Mesenchymal stem cell (in vitro differentiated cells and primary cell): ENCODE measurements at regions not wholly inside any gene's neighbourhood (a gene's known extent, or its start where the extent isn't known, plus 50 kb on each side); places are given as distances from the start of the nearest gene placed in this dataset.
A peak's percentile ranks its signal among the peaks of the same experiment; 100 is the strongest.

Experiments used
- DNase-seq: peaks from one replicate; pipeline ENCODE4 v3.0.0-alpha.2; 2013
- H2AFZ ChIP-seq: one replicate; pipeline ENCODE4 v1.6.1; 2013; ENCODE audit warnings: low read depth, mild to moderate bottlenecking, control low read depth, inconsistent platforms, low read length, moderate library complexity
- H2AK5ac ChIP-seq: 2 replicates; pipeline ENCODE4 v1.6.1; 2013; ENCODE audit warnings: low read length, moderate library complexity, mild to moderate bottlenecking, inconsistent platforms; ENCODE audit not compliant: severe bottlenecking
- H2BK120ac ChIP-seq: one replicate; pipeline ENCODE4 v1.6.1; 2013; ENCODE audit warnings: low read depth, mild to moderate bottlenecking, inconsistent platforms, low read length, moderate library complexity
- H2BK12ac ChIP-seq, 2 experiments: one replicate each; pipeline ENCODE4 v1.6.1; 2013; ENCODE audit warnings: inconsistent platforms in 2 of 2, low read length in 2 of 2, mild to moderate bottlenecking in 2 of 2, moderate library complexity in 2 of 2, control low read depth in 1 of 2
- H2BK15ac ChIP-seq: one replicate; pipeline ENCODE4 v1.6.1; 2013; ENCODE audit warnings: mild to moderate bottlenecking, low read depth, inconsistent platforms; ENCODE audit not compliant: poor library complexity, severe bottlenecking
- H2BK5ac ChIP-seq: 2 replicates; pipeline ENCODE4 v1.6.1; 2013; ENCODE audit warnings: low read depth, mild to moderate bottlenecking, low read length, control low read depth, inconsistent platforms; ENCODE audit not compliant: poor library complexity, severe bottlenecking
- H3K14ac ChIP-seq, 2 experiments: one replicate each; pipeline ENCODE4 v1.6.1; 2013; ENCODE audit warnings: inconsistent platforms in 2 of 2, low read length in 2 of 2, control low read depth in 1 of 2, mild to moderate bottlenecking in 1 of 2, moderate library complexity in 1 of 2
- H3K18ac ChIP-seq, 2 experiments: one replicate each; pipeline ENCODE4 v1.6.1; 2013; ENCODE audit warnings: inconsistent platforms in 2 of 2, low read length in 2 of 2, control low read depth in 1 of 2, low read depth in 1 of 2, mild to moderate bottlenecking in 1 of 2
- H3K23ac ChIP-seq, 2 experiments: one replicate each; pipeline ENCODE4 v1.6.1; 2013; ENCODE audit warnings: inconsistent platforms in 2 of 2, low read length in 2 of 2, mild to moderate bottlenecking in 2 of 2, moderate library complexity in 2 of 2, control low read depth in 1 of 2
- H3K27ac ChIP-seq: 2 replicates; pipeline ENCODE4 v1.5.1; 2013; ENCODE audit warnings: mild to moderate bottlenecking, moderate library complexity, low read length, control low read depth, inconsistent platforms; ENCODE audit not compliant: poor library complexity, severe bottlenecking
- H3K27me3 ChIP-seq, 2 experiments: 2 replicates each; pipeline versions ENCODE4 v1.6.1 to v1.7.0; 2013; ENCODE audit warnings: low read length in 2 of 2, mild to moderate bottlenecking in 2 of 2, moderate library complexity in 2 of 2, control low read depth in 1 of 2, inconsistent platforms in 1 of 2; ENCODE audit not compliant: control insufficient read depth in 1 of 2, insufficient read depth in 1 of 2
- H3K36me3 ChIP-seq, 2 experiments: 2 replicates each; pipeline versions ENCODE4 v1.6.1 to v1.7.0; 2013; ENCODE audit warnings: low read length in 2 of 2, control low read depth in 1 of 2, inconsistent platforms in 1 of 2, low read depth in 1 of 2, mild to moderate bottlenecking in 1 of 2; ENCODE audit not compliant: insufficient read depth in 2 of 2, control insufficient read depth in 1 of 2
- H3K4ac ChIP-seq, 2 experiments: one replicate each; pipeline ENCODE4 v1.6.1; 2013; ENCODE audit warnings: inconsistent platforms in 2 of 2, low read length in 2 of 2, mild to moderate bottlenecking in 2 of 2, moderate library complexity in 2 of 2, control low read depth in 1 of 2, low read depth in 1 of 2
- H3K4me1 ChIP-seq: 2 replicates; pipeline ENCODE4 v1.6.1; 2013; ENCODE audit warnings: low read depth, low read length, control low read depth; ENCODE audit not compliant: control insufficient read depth, insufficient read depth
- H3K4me2 ChIP-seq: 2 replicates; pipeline ENCODE4 v1.6.1; 2013; ENCODE audit warnings: low read length, mild to moderate bottlenecking, inconsistent platforms; ENCODE audit not compliant: poor library complexity, severe bottlenecking
- H3K4me3 ChIP-seq, 2 experiments: 2 replicates each; pipeline versions ENCODE4 v1.5.1 to v1.7.0; 2013; ENCODE audit warnings: low read length in 2 of 2, mild to moderate bottlenecking in 2 of 2, control low read depth in 1 of 2, low read depth in 1 of 2; ENCODE audit not compliant: insufficient read depth in 1 of 2
- H3K79me1 ChIP-seq: replicated peaks from 2 replicates; pipeline ENCODE4 v1.6.1; 2013; ENCODE audit warnings: mild to moderate bottlenecking, control low read depth, low read length, inconsistent platforms; ENCODE audit not compliant: poor library complexity, severe bottlenecking
- H3K9ac ChIP-seq: 2 replicates; pipeline ENCODE4 v1.7.0; 2013; ENCODE audit warnings: mild to moderate bottlenecking, low read length, moderate library complexity
- H3K9me3 ChIP-seq: 2 replicates; pipeline ENCODE4 v1.7.0; 2013; ENCODE audit warnings: mild to moderate bottlenecking, low read length; ENCODE audit not compliant: control insufficient read depth
- H4K8ac ChIP-seq: one replicate; pipeline ENCODE4 v1.6.1; 2013; ENCODE audit warnings: inconsistent platforms, mild to moderate bottlenecking, low read length, moderate library complexity
- H4K91ac ChIP-seq: one replicate; pipeline ENCODE4 v1.6.1; 2013; ENCODE audit warnings: mild to moderate bottlenecking, low read length, inconsistent platforms
- WGBS: methylation state at CpG from one replicate; pipeline ENCODE4 v1.1.7; 2013; ENCODE audit warnings: mixed read lengths; 5-methylcytosine and 5-hydroxymethylcytosine counted together

DNA sequence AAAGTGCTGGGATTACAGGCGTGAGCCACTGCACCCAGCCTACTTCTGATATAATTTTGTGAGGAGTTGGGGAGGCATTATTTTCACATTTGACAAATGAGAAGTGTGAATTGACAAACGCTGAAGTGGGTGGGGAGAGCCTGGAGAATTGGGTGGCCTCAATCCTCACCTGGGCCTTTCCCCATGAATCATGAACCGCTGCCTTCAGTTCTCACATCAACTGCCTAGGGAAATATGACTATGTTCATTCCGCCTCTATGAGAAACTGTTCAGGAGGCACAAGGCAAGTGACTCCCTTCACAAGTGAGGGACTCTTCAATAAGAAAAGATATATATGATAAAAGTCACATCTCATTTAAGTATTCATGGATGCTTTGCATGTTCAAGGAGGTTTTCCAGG is 96.6 kb upstream of the RND3 start:
- no peaks in the 10 kb centered on the region for H3K36me3 ChIP-seq
- no peak overlapping the region for H3K14ac ChIP-seq
- H4K8ac ChIP-seq, result no peak overlapping the region
- no peak overlapping the region for H2BK12ac ChIP-seq
- no peak overlapping the region for H3K4me3 ChIP-seq
- H3K9ac ChIP-seq, result no peak overlapping the region
- 96% methylated on average over 3 of the region's 4 CpGs for WGBS
- H3K23ac ChIP-seq, result no peak overlapping the region
- H2BK120ac ChIP-seq, result no peak overlapping the region
- H2AFZ ChIP-seq, result no peak overlapping the region
- H2BK15ac ChIP-seq, result no peak overlapping the region
- H3K79me1 ChIP-seq, result no peaks in the 10 kb centered on the region
- peaks cover 2% of the 10 kb centered on the region for H3K4me1 ChIP-seq
- no peak for DNase-seq
- no peaks in the 10 kb centered on the region for H3K27me3 ChIP-seq
- H3K4ac ChIP-seq, result no peak overlapping the region
- H3K27ac ChIP-seq, result no peak overlapping the region
- H2AK5ac ChIP-seq, result no peak overlapping the region
- no peak overlapping the region for H2BK5ac ChIP-seq
- no peaks in the 10 kb centered on the region for H3K9me3 ChIP-seq
- H3K18ac ChIP-seq, result no peak overlapping the region
- H3K4me2 ChIP-seq, result no peak overlapping the region
- H4K91ac ChIP-seq, result no peak overlapping the region

DNA sequence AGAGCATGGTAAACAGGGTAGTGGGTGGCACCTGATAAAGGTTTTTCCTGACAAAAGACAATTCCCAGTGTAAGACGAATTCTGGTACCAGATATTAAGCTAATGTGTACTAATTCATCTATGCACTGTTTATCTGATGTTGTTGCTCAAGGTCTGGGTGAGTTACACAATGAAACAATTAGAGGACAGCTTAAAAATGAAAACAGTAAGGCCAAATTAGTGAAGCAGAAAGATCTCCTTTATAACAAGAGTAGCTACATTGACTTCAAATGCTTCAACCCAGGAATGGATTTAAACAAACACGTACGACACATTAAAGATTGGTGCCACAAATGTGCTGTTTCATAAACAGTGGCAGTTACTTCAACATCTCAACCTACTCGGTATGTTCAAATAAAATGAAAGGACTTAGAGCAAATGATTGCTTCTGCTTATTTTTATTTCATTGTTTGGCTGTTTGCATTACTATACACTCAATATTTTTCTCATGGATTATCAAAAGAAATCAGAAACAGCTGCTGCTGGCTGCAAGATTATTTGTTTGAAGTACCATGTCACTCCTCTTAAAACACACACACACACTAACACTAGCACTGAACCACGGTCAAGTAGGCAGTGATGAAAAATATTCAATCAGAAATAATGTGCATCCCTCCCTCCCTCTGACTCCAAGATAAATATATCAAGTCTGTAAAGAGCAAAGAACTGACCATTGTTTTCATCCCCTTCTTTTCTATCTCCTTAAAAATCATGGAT is 94.4 kb upstream of the RND3 start:
- Histone ChIP-seq H3K9ac (peak overlapping the region; percentile 67), H3K27me3 (no peaks in the 10 kb centered on the region), H3K79me1 (no peaks in the 10 kb centered on the region), H3K23ac (no peak overlapping the region), H3K14ac (no peak overlapping the region), H2AK5ac (no peak overlapping the region), H2BK120ac (no peak overlapping the region), H2BK12ac (no peak overlapping the region), H3K4me1 (no peaks in the 10 kb centered on the region), H2BK5ac (no peak overlapping the region), H3K4me2 (no peak overlapping the region), H3K27ac (no peak overlapping the region), H2AFZ (no peak overlapping the region), H2BK15ac (no peak overlapping the region), H4K8ac (no peak overlapping the region), H3K4me3 (no peak overlapping the region), H4K91ac (no peak overlapping the region), H3K36me3 (no peaks in the 10 kb centered on the region), H3K18ac (no peak overlapping the region), H3K9me3 (peaks cover 7% of the 10 kb centered on the region), H3K4ac (no peak overlapping the region)
- WGBS, result 76% methylated on average over 4 of the region's 5 CpGs
- DNase-seq, result no peak

DNA sequence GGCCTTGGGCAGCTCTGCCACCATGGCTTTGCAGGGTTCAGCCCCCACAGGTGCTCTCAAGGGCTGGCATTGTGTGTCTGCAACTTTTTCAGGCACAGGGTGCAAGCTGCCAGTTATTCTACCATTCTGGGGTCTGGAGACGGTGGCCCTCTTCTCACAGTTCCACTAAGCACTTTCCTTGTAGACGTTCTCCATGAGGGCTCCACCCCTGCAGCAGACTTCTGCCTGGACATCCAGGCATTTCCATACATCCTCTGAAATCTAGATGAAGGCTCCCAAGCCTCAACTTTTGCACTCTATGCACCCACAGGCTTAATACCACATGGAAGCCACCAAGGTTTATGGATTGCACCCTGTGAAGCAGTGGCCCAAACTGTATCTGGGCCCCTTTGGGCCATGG is 91.0 kb upstream of the RND3 start:
- Histone ChIP-seq H2BK5ac (no peak overlapping the region), H3K4me2 (no peak overlapping the region), H3K27me3 (no peaks in the 10 kb centered on the region), H2AFZ (no peak overlapping the region), H3K9ac (no peak overlapping the region), H3K4ac (no peak overlapping the region), H3K23ac (no peak overlapping the region), H2AK5ac (no peak overlapping the region), H2BK120ac (no peak overlapping the region), H4K91ac (no peak overlapping the region), H3K14ac (no peak overlapping the region), H2BK12ac (no peak overlapping the region), H3K4me3 (no peak overlapping the region), H2BK15ac (no peak overlapping the region), H3K4me1 (no peaks in the 10 kb centered on the region), H3K79me1 (no peaks in the 10 kb centered on the region), H3K36me3 (no peaks in the 10 kb centered on the region), H3K18ac (no peak overlapping the region), H3K9me3 (peaks cover 7% of the 10 kb centered on the region), H3K27ac (no peak overlapping the region), H4K8ac (peak overlapping the region; percentile 37)
- 91% methylated on average over 2 of the region's 2 CpGs for WGBS
- no peak for DNase-seq

DNA sequence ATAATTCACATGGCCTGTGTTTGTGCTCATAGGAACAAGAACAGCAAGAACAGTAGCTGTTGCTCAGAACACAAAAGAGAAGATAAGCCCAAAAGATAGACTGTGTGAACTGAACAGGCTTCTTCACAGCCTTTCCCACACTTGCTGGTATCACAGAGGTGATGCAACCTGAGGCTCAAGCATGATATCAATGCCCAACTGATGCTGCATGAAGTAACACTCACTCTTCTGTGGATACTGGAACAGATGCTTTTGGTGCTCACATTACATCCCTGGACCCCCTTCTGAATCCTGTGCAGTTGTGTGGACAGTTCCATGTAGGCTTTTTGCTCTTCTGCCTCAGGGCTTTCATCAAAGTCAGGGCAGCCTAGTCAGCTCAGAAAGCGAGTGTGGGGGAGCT is 88.4 kb upstream of the RND3 start:
- DNase-seq, result no peak
- H2BK12ac ChIP-seq, result peak overlapping the region in 1 of 2 experiments; percentile 18
- H2BK120ac ChIP-seq, result no peak overlapping the region
- H3K9ac ChIP-seq, result no peak overlapping the region
- H4K8ac ChIP-seq, result no peak overlapping the region
- no peaks in the 10 kb centered on the region for H3K36me3 ChIP-seq
- no peak overlapping the region for H3K23ac ChIP-seq
- no peak overlapping the region for H4K91ac ChIP-seq
- no peak overlapping the region for H2AK5ac ChIP-seq
- no peaks in the 10 kb centered on the region for H3K27me3 ChIP-seq
- H3K27ac ChIP-seq, result no peak overlapping the region
- H3K9me3 ChIP-seq, result peaks cover 7% of the 10 kb centered on the region
- no peak overlapping the region for H3K4ac ChIP-seq
- no peak overlapping the region for H3K4me3 ChIP-seq
- 100% methylated on average over 1 of the region's 1 CpG for WGBS
- no peak overlapping the region for H2AFZ ChIP-seq
- peak overlapping the region in 1 of 2 experiments; percentile 28 for H3K18ac ChIP-seq
- H2BK15ac ChIP-seq, result peak overlapping the region; percentile 69
- H3K14ac ChIP-seq, result no peak overlapping the region
- no peaks in the 10 kb centered on the region for H3K4me1 ChIP-seq
- no peaks in the 10 kb centered on the region for H3K79me1 ChIP-seq
- H3K4me2 ChIP-seq, result no peak overlapping the region
- H2BK5ac ChIP-seq, result no peak overlapping the region
